Activated naive CD4-positive, alpha-beta T cell treated with anti-CD3 and anti-CD28 coated beads, Interleukin-2, amount 10 ng/mL, durations not matched to agents 7 days and 5 days (primary cell): ENCODE measurements at regions not wholly inside any gene's neighbourhood (a gene's known extent, or its start where the extent isn't known, plus 50 kb on each side); places are given as distances from the start of the nearest gene placed in this dataset.

Source experiments
- CTCF ChIA-PET: fragments of 350-600 bp; sonication (Branson Sonifier 250); formaldehyde crosslinking; loops from one replicate; lab custom pipeline; 2021; ENCODE audit warnings: antibody characterized with exemption; lab: Charles Lee
- DNase-seq: peaks from one replicate; pipeline ENCODE4 v3.0.0-alpha.2; 2020
- H3K27ac Mint-ChIP-seq: one replicate; pipeline ENCODE4 v1.8.0; 2021; ENCODE audit warnings: mild to moderate bottlenecking, moderate library complexity, mixed read lengths
- H3K27me3 Mint-ChIP-seq: one replicate; pipeline ENCODE4 v1.8.0; 2021; ENCODE audit warnings: mild to moderate bottlenecking, mixed read lengths
- H3K36me3 Mint-ChIP-seq: one replicate; pipeline ENCODE4 v1.8.0; 2021; ENCODE audit warnings: mixed read lengths
- H3K4me1 Mint-ChIP-seq: one replicate; pipeline ENCODE4 v1.8.0; 2021; ENCODE audit warnings: mixed read lengths
- H3K4me3 Mint-ChIP-seq: one replicate; pipeline ENCODE4 v1.8.0; 2021; ENCODE audit warnings: mild to moderate bottlenecking, moderate library complexity, mixed read lengths
- H3K9me3 Mint-ChIP-seq: one replicate; pipeline ENCODE4 v1.8.0; 2021; ENCODE audit warnings: mixed read lengths

DNA sequence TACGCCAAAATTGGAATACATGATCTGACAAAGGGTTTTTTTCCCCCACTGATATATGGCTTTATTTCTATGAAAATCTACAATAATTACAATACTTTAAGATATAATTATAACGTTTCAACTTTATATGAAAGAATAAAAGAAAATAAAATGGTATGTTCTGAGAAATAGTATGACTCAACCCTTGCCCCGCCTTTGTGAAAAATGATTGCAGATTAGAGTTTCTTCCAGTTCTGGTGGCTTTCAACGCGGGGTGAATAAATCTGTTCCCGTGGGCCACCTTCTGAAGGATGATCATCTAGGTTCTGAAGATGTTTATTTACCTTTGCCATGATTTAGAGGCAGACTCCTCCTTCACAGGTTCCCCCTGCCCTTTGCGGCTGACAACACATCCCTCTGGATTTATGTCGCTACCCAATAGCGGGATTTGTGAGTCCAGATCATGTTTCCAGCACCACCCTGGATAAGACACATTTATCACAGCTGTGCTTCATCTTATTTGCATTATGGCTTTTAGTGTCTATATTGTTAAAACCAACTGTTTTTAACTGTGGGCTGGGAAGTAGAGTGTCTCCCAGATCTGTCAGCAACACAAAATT lies 607.0 kb upstream of the KIRREL3 start:
- no peaks in the 10 kb centered on the region for H3K4me1 Mint-ChIP-seq
- no peaks in the 10 kb centered on the region for H3K36me3 Mint-ChIP-seq
- H3K27me3 Mint-ChIP-seq: no peaks in the 10 kb centered on the region

DNA sequence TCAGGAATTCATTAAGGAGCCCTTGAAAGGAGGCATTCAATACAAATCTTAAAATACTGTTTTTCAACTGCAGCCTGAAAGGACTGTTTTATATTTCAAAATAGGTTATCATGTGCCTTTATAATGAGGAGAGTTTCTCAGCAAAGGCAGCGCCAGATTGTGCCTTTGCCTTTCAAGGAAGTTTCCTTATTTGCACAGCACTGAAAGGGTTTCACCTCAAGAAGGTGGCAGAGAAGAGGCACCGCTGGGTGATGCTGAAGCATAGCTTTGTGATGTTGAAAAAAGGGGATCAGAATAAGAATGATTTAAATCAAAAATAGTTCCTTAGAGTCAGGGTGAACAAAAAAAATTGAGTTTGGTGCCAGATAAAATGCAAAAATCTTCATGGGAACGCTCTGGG lies 601.0 kb upstream of the KIRREL3 start:
- H3K36me3 Mint-ChIP-seq: no peaks in the 10 kb centered on the region
- H3K4me1 Mint-ChIP-seq: no peaks in the 10 kb centered on the region
- no peak overlapping the region for H3K4me3 Mint-ChIP-seq
- CTCF ChIA-PET: no interaction called here
- H3K9me3 Mint-ChIP-seq: no peaks in the 10 kb centered on the region
- H3K27ac Mint-ChIP-seq: no peak overlapping the region
- no peaks in the 10 kb centered on the region for H3K27me3 Mint-ChIP-seq
- no peak for DNase-seq

More for the DNA sequence above, 607.0 kb upstream of the KIRREL3 start:
- CTCF ChIA-PET: interaction anchor here (1.5 kb wide), 1 partner anchor 10 kb away, joined by 4 read pairs; no protein-coding TSS in a partner anchor
- no peak overlapping the region for H3K27ac Mint-ChIP-seq
- H3K4me3 Mint-ChIP-seq: no peak overlapping the region
- H3K9me3 Mint-ChIP-seq: no peaks in the 10 kb centered on the region
- no peak for DNase-seq

DNA sequence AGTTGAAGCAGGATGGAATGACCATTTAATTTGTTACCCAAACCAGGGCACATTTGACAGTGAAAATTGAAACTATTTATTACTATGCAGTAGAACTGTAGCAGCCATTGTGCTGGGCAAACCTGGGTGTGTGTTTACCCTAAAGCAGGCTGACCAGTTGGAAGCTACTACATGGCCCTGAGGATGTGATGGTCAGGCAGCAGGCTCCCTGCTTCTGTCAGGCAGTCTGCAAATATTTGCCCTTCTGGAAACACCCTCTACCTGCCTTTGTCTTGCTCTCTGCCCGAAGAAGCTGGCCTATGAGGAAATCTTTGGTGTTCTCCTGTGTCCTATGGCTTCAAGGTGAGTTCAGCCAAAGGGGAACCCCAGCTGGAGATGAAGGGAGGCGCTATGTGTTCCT lies 600.1 kb upstream of the KIRREL3 start:
- no peak overlapping the region for H3K27ac Mint-ChIP-seq
- H3K27me3 Mint-ChIP-seq: no peaks in the 10 kb centered on the region
- H3K36me3 Mint-ChIP-seq: no peaks in the 10 kb centered on the region

DNA sequence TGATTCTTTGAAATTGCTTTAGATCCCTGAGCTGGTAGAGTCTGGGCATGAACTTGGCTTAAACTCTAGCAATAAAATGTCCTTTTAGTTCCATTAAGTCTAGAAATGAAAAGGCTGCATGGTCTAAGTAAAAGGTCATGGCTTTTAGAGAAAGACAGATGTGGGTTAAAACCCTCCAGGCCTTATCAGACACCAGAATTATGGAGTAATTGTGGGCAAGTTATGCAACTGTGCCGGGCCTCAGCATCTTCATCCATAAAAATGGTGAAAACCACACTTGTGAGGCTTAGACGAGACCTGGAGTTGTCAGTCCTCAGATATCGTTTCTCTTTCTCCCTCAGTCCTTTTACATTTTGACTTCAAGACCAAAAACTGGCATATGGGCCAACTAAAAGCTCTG lies 597.9 kb upstream of the KIRREL3 start:
- no peak for DNase-seq
- Mint-ChIP-seq H3K27ac (no peak overlapping the region), H3K4me1 (no peaks in the 10 kb centered on the region), H3K9me3 (no peaks in the 10 kb centered on the region), H3K27me3 (no peaks in the 10 kb centered on the region), H3K36me3 (no peaks in the 10 kb centered on the region), H3K4me3 (no peak overlapping the region)
- CTCF ChIA-PET: interaction anchor here (1.0 kb wide), 1 partner anchor 9 kb away, joined by 4 read pairs; no protein-coding TSS in a partner anchor

More for the DNA sequence above, 600.1 kb upstream of the KIRREL3 start:
- DNase-seq: no peak
- Mint-ChIP-seq H3K4me1 (no peaks in the 10 kb centered on the region), H3K9me3 (no peaks in the 10 kb centered on the region), H3K4me3 (no peak overlapping the region)
- CTCF ChIA-PET: no interaction called here

DNA sequence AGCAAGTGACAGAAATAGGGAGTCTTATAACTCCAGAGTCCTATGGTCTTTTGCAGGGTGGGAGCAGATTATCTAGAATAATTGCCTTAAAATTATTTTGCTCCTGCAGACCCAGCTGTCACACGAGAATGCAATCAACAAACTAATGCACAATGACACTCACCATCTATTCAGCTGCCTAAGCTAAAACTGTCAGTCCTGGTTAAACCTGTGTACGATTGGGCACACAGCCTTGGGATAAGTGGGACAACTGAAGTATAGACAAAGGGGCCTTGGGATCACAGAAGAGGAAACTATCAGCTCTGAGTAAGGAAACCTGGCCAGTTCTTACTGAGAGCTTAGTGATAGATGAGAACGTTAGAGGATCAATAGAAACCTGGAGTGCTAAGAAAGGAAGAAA lies 595.9 kb upstream of the KIRREL3 start:
- Mint-ChIP-seq H3K27me3 (no peaks in the 10 kb centered on the region), H3K27ac (no peak overlapping the region), H3K4me1 (no peaks in the 10 kb centered on the region), H3K4me3 (no peak overlapping the region), H3K36me3 (no peaks in the 10 kb centered on the region), H3K9me3 (no peaks in the 10 kb centered on the region)
- DNase-seq: no peak
- CTCF ChIA-PET: interaction anchor here (1.0 kb wide), 1 partner anchor 25 kb away, joined by 3 read pairs; no protein-coding TSS in a partner anchor

DNA sequence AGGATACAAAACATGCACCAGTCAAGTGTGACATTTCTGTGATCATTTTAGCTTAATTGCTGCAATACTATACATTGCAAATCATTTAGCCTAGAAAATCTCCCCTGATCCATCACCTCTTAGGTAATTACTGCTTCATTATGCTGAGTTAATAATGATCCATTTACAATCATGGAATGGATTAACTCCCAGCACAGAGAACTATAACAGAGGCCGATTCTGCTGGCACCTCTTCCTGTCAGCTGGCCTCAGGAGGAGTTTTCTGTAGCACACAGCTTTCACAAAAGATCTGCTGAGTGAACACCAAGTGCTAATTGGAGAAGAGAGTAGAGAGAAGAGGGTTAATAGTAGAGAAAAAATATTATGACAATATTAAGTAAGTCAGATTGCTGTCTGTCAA lies 591.8 kb upstream of the KIRREL3 start:
- CTCF ChIA-PET: no interaction called here

DNA sequence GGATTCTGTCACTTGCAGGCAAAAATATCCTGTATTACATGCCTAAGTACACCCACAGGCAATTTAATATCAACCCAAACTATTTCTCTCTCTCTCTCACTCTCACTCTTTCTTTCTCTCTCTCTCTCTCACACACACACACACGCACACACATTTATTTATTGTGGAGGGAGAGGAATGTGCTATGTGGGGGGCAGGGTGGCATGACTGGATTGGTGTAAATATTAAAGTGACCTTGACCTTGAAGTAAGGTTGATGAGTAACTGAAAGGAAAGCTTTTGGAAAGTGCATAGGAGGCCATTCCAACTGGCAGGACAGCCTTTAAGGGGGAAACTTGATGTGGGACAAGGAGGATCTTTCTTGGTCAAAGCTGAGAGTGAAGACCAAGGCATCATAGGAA lies 589.7 kb upstream of the KIRREL3 start:
- Mint-ChIP-seq H3K9me3 (no peaks in the 10 kb centered on the region), H3K27ac (no peak overlapping the region), H3K4me1 (no peaks in the 10 kb centered on the region), H3K36me3 (no peaks in the 10 kb centered on the region), H3K27me3 (no peaks in the 10 kb centered on the region), H3K4me3 (no peak overlapping the region)
- DNase-seq: no peak
- CTCF ChIA-PET: no interaction called here

More for the DNA sequence above, 591.8 kb upstream of the KIRREL3 start:
- Mint-ChIP-seq H3K4me3 (no peak overlapping the region), H3K27me3 (no peaks in the 10 kb centered on the region), H3K27ac (no peak overlapping the region), H3K9me3 (no peaks in the 10 kb centered on the region), H3K36me3 (no peaks in the 10 kb centered on the region), H3K4me1 (no peaks in the 10 kb centered on the region)
- no peak for DNase-seq

DNA sequence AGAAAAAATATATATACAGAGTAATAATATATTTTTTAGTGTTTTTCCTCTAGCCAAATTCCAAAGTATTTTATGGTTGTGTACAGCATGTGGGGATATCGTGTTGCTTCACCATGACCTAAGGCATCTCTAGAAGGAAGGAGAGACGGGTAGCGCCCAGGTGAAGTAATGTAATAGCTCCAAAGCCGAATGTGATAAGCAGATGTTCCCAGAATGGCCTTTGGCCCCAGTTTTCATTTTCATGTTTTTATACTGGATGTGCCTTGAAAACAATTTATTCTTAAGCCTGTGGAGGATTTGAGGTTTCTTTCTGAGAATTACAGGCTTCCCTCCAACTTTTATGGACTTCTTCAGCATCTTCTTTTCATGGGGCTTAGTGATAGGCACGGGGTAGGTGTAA lies 587.9 kb upstream of the KIRREL3 start:
- H3K27ac Mint-ChIP-seq: no peak overlapping the region
- no peaks in the 10 kb centered on the region for H3K27me3 Mint-ChIP-seq
- no peaks in the 10 kb centered on the region for H3K36me3 Mint-ChIP-seq
- CTCF ChIA-PET: no interaction called here
- no peaks in the 10 kb centered on the region for H3K4me1 Mint-ChIP-seq
- no peaks in the 10 kb centered on the region for H3K9me3 Mint-ChIP-seq
- DNase-seq: no peak
- no peak overlapping the region for H3K4me3 Mint-ChIP-seq

DNA sequence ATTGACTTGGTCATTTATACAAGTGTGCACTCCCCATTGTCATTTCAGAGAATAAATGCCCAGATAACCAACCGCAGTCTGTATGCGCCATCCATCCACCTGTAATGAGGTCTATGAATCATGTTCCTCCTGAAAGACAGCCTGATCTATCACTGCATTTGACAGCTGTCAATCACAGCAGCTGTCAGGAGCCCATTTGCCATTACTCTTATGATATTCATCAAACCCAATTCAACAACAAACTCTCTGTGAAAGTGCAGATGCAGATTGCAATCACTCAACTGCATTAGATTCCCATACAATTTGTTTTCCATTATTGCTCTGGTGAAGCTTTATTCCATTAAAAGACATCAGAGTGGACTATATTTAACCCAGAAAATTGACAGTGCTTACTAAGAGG lies 586.9 kb upstream of the KIRREL3 start:
- no peak for DNase-seq
- Mint-ChIP-seq H3K4me1 (no peaks in the 10 kb centered on the region), H3K36me3 (no peaks in the 10 kb centered on the region), H3K4me3 (no peak overlapping the region), H3K9me3 (no peaks in the 10 kb centered on the region), H3K27ac (no peak overlapping the region), H3K27me3 (no peaks in the 10 kb centered on the region)
- CTCF ChIA-PET: no interaction called here

DNA sequence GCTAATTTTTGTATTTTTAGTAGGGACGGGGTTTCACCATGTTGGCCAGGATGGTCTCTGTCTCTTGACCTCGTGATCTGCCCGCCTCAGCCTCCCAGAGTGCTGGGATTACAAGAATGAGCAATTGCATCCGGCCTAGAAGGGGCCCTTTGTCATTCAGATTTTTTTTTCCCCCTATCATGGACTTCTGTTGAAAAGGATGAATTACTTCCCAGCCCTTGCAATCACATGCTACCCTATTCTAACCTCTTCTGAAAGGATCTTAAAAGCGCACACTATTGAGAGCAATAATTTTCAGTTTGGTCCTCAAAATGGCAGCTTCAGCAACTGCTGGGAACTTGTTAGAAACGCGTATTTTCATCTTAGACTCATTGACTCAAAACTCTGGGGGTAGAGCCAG lies 575.6 kb upstream of the KIRREL3 start:
- Mint-ChIP-seq H3K9me3 (no peaks in the 10 kb centered on the region), H3K4me3 (no peak overlapping the region), H3K36me3 (no peaks in the 10 kb centered on the region), H3K4me1 (no peaks in the 10 kb centered on the region), H3K27me3 (no peaks in the 10 kb centered on the region), H3K27ac (no peak overlapping the region)
- no peak for DNase-seq
- CTCF ChIA-PET: no interaction called here

DNA sequence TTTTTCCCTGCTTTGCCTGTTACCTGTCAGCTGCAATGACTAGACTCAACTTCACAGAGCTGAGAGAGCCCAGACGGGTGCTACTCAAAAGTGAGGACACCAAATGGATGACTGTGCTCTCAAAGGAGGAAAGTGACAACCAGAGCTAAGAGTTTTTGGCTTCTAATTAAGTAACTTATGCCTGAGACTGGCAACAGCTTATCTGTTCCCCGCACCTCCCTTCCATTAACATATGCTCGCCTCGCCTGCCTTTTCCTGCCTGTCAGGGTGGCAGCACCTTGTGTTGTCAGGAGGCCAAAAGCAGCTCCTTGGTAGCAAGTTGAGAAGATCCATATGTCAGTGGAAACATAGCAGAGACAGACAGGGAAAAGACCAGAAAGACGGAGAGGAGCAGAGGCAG lies 573.9 kb upstream of the KIRREL3 start:
- H3K4me3 Mint-ChIP-seq: no peak overlapping the region
- H3K27me3 Mint-ChIP-seq: no peaks in the 10 kb centered on the region
- no peaks in the 10 kb centered on the region for H3K4me1 Mint-ChIP-seq
- no peak overlapping the region for H3K27ac Mint-ChIP-seq
- no peaks in the 10 kb centered on the region for H3K9me3 Mint-ChIP-seq
- DNase-seq: no peak
- CTCF ChIA-PET: no interaction called here
- H3K36me3 Mint-ChIP-seq: no peaks in the 10 kb centered on the region

DNA sequence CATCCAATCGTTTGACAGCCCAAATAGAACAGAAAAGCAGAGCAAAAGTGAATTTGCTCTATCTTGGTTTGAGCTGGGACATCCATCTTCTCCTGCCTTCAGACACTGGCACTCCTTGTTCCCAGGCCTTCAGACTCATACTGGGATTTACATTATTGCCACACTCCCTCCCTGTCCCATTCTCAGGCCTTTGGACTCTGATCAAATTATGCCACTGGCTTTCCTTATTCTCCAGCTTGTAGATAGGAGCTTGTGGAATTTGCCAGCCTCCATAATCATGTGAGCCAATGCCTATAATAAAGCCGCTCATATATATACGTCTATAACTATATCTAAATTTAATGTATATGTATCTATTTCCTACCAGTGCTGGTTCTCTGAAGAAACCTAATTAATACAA lies 568.3 kb upstream of the KIRREL3 start:
- Mint-ChIP-seq H3K27ac (no peak overlapping the region), H3K4me1 (no peaks in the 10 kb centered on the region), H3K27me3 (no peaks in the 10 kb centered on the region), H3K9me3 (no peaks in the 10 kb centered on the region), H3K36me3 (no peaks in the 10 kb centered on the region), H3K4me3 (no peak overlapping the region)
- DNase-seq: no peak
- CTCF ChIA-PET: no interaction called here

DNA sequence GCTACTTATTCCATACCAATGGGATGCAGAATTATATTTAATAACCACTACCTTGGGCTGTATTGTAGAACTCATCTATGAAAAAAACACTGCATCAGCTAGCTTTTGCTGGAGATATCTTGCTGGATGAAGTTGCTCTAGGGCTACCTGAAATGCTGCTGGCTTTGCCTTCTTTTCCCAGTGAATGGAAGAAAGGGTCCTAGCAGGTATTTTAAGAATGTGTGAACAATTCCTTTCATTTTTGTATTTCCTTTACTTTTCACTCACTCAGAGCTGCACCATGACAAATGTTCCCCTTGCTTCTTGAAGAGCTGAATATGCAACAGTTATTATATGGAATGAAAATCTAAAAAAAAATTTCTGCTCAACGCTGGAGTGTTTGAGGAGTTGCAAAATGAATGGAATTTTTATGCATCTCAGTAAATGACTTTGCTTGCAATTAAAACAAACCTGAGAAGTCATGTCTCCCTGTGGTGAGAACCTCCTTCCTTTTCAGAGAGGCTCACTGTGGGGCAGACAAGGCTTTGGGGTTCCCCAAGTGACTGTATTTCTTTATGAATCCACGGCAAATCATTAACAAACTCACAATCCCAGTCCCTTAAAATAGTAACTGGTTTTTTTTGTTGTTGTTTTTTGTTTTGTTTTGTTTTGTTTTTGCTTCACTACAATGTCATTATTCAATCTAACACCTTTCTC lies 566.8 kb upstream of the KIRREL3 start:
- DNase-seq: no peak
- Mint-ChIP-seq H3K36me3 (no peaks in the 10 kb centered on the region), H3K4me1 (no peaks in the 10 kb centered on the region), H3K9me3 (no peaks in the 10 kb centered on the region), H3K4me3 (no peak overlapping the region), H3K27me3 (no peaks in the 10 kb centered on the region), H3K27ac (no peak overlapping the region)
- CTCF ChIA-PET: no interaction called here

DNA sequence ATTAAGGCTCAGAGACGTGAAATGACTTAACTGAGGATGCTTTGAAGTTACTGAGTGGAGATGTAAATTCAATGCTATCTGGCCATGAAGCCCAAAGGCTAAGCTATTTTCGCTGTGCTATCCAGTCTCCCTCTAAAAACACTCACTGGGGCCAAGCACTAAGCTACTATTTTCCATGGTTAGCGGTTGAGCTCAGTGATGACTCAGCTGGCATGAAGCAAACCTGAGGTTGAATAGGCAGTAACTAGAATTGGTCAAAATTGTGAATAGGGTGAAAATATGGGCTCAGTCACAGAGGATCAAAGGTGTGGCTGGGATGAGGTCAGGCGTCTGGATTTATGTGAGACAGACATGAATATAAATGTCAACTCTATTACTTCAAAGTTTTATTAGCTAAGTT lies 564.2 kb upstream of the KIRREL3 start:
- H3K4me3 Mint-ChIP-seq: no peak overlapping the region
- no peaks in the 10 kb centered on the region for H3K36me3 Mint-ChIP-seq
- H3K4me1 Mint-ChIP-seq: no peaks in the 10 kb centered on the region

DNA sequence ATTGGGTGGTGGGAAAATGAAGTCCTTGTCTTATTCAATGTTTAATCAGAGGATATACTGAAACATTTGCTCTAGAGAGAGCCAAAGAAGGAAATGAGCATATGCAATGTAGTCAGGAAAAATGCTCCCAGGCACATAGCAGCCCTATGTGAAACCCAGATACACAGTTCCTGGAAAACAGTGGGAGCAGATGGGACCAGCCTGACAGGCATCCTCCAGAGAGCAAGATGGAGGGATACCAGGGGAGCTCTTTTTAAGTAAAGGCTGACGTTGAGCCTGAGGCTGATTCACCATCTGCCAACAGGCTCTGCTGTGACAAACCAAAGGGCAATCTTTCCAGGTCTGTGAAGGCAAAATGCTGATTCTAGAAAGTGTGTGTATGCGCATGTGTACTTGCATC lies 559.4 kb upstream of the KIRREL3 start:
- H3K9me3 Mint-ChIP-seq: no peaks in the 10 kb centered on the region
- H3K27ac Mint-ChIP-seq: no peak overlapping the region
- H3K4me1 Mint-ChIP-seq: no peaks in the 10 kb centered on the region
- H3K36me3 Mint-ChIP-seq: no peaks in the 10 kb centered on the region
- H3K27me3 Mint-ChIP-seq: no peaks in the 10 kb centered on the region
- no peak overlapping the region for H3K4me3 Mint-ChIP-seq
- no peak for DNase-seq
- CTCF ChIA-PET: no interaction called here

More for the DNA sequence above, 564.2 kb upstream of the KIRREL3 start:
- no peak overlapping the region for H3K27ac Mint-ChIP-seq
- no peaks in the 10 kb centered on the region for H3K9me3 Mint-ChIP-seq
- no peaks in the 10 kb centered on the region for H3K27me3 Mint-ChIP-seq
- DNase-seq: no peak
- CTCF ChIA-PET: no interaction called here
